ENCODE measurements at regions not wholly inside any gene's neighbourhood (a gene's known extent, or its start where the extent isn't known, plus 50 kb on each side); places are given as distances from the start of the nearest gene placed in this dataset.

DNA sequence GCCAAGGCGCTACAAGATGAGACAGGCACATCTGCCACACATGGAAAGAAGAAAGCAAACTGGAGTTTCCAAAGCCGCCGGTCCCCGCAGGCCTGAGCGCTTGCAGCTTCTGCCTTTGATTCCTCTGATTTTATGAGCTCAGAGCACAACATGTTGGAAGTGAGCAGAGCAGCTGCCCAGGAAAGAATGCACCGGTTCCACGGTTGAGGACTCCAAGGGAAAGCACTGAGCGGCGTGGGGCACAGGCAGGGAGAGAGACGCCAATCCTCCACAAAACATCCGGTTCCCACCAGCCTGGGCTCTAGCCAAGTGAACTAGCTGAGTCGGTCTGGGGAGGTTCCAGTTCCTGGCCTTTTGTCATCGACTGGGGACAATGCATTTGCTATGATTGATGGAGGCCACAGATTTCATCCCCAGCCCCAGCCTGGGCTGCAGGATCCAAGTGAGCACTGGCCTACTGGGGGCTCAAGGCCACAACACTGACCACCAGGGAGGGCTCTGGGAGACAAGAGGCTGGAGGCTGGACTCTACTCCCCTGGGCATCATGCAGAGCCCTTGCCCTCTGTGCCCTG, 253.1 kb upstream of the IRF2BP2 start:
- Mint-ChIP-seq H3K4me1 (ENCODE audit: low read depth) (peaks cover 54% of the 10 kb centered on the region), H3K4me3 (no peak overlapping the region), H3K9me3 (peaks cover 14% of the 10 kb centered on the region), H3K36me3 (ENCODE audit: low read depth) (peaks cover 6% of the 10 kb centered on the region), H3K27ac (peak overlapping the region; percentile 9), H3K27me3 (ENCODE audit: insufficient read depth) (no peaks in the 10 kb centered on the region)
- intact Hi-C loops (cut with micrococcal nuclease), result no loop called here
- no peak for DNase-seq (ENCODE audit: low spot score)

DNA sequence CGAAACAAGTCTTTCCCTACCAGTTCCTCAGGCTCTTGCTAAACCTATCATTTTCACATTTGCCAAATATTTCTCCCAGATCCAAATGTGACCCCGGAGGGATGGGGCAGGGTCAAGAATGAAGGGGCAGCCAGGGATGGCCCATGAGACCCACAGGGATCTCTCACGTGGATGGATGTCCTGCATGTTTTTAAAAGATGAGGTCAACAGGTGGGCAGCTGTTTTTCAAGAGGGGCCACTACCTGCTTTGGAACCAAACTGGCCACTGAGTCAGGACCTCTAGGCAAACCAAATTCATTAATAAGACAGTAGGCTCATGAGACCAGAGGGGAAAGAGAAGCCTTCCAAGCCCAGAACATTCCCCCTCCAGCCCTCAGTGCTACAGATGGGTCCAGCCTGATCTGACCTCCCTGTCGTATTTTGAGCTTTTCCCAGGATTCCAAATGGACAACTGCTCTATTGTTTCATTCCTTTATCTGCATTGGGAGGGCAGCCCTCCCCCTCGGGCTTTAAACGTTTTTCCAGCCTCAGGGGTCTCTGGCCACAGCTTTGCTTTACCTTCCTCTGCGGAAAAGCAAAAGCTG, 252.5 kb upstream of the IRF2BP2 start:
- H3K36me3 Mint-ChIP-seq (ENCODE audit: low read depth), result peaks cover 6% of the 10 kb centered on the region
- peaks cover 52% of the 10 kb centered on the region for H3K4me1 Mint-ChIP-seq (ENCODE audit: low read depth)
- peaks cover 14% of the 10 kb centered on the region for H3K9me3 Mint-ChIP-seq
- intact Hi-C loops (cut with micrococcal nuclease), result no loop called here
- no peak overlapping the region for H3K4me3 Mint-ChIP-seq
- no peaks in the 10 kb centered on the region for H3K27me3 Mint-ChIP-seq (ENCODE audit: insufficient read depth)
- DNase-seq (ENCODE audit: low spot score), result no peak
- no peak overlapping the region for H3K27ac Mint-ChIP-seq

DNA sequence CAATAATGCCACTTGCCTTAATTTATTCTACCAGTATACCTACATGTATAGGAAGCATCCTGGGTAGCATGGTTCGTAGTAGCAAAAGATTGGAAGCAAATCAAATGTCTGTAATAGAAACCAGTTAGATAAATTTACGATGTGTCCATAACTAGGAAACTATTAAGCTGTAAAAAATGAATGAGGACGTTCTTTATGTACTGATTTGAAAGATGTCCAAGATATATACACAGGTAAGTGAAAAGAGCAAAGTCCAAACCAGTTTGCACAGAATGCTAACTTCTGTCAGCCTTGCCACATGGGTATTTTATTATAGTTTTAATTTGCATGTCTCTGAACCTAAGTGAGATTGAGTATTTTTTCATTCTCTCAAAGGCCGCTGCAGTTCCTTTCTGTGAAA, 251.8 kb upstream of the IRF2BP2 start:
- Mint-ChIP-seq H3K27me3 (ENCODE audit: insufficient read depth) (no peaks in the 10 kb centered on the region), H3K27ac (no peak overlapping the region), H3K4me1 (ENCODE audit: low read depth) (peaks cover 47% of the 10 kb centered on the region), H3K36me3 (ENCODE audit: low read depth) (peaks cover 9% of the 10 kb centered on the region), H3K9me3 (peaks cover 14% of the 10 kb centered on the region), H3K4me3 (no peak overlapping the region)
- intact Hi-C loops (cut with micrococcal nuclease), result no loop called here
- DNase-seq (ENCODE audit: low spot score), result no peak

DNA sequence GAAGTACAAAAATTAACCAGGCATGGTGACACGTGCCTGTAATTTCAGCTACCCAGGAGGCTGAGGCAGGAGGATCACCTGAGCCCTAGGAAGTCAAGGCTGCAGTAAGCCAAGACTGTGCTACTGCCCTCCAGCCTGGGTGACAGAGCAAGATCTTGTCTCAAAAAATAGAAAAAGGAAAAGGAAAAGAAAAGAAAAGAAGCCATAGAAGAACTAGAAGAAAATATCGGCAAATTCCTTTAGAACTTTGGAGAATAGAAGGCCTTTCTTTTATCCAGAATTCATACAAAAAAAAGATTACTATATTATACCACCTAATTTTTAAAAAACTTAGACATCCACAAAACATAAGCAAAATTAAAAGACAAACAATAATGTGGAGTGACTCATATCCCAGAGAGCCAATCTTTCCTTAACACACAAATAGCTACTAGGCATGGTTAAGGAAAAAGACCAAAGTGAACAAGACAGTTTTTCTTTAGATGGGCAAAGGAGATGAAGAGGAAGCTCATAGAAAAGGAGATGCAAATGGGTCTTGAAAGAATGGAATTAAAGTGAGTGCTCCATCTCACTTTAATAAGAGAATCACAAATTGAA, 251.1 kb upstream of the IRF2BP2 start:
- H3K27me3 Mint-ChIP-seq (ENCODE audit: insufficient read depth), result no peaks in the 10 kb centered on the region
- H3K36me3 Mint-ChIP-seq (ENCODE audit: low read depth), result peaks cover 10% of the 10 kb centered on the region
- peaks cover 9% of the 10 kb centered on the region for H3K9me3 Mint-ChIP-seq
- no peak for DNase-seq (ENCODE audit: low spot score)
- intact Hi-C loops (cut with micrococcal nuclease), result no loop called here
- H3K27ac Mint-ChIP-seq, result no peak overlapping the region
- H3K4me1 Mint-ChIP-seq (ENCODE audit: low read depth), result peaks cover 41% of the 10 kb centered on the region
- no peak overlapping the region for H3K4me3 Mint-ChIP-seq

DNA sequence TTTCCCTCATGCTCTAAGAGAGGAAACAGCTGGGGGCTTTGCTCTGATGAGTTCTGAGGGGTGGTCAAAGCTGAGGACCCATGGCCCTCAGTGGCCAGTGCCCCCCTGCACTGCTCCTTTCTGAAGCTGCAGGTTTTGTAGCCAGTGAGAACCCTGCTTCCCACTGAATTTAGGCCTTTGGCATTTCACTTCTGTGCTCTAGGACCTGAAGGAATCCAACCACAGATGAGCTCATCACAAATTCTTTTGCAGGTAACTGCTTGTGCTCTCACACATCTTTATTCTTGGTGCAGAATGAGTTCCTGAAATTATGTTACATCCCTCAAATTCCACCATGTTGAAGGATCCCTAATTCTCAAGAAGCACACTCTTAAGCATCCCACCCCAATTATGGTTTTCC, 248.7 kb upstream of the IRF2BP2 start:
- intact Hi-C loops (cut with micrococcal nuclease), result no loop called here
- Mint-ChIP-seq H3K36me3 (ENCODE audit: low read depth) (peaks cover 8% of the 10 kb centered on the region), H3K4me1 (ENCODE audit: low read depth) (peaks cover 41% of the 10 kb centered on the region), H3K27me3 (ENCODE audit: insufficient read depth) (no peaks in the 10 kb centered on the region), H3K9me3 (peaks cover 4% of the 10 kb centered on the region), H3K4me3 (no peak overlapping the region), H3K27ac (no peak overlapping the region)
- DNase-seq (ENCODE audit: low spot score), result no peak

DNA sequence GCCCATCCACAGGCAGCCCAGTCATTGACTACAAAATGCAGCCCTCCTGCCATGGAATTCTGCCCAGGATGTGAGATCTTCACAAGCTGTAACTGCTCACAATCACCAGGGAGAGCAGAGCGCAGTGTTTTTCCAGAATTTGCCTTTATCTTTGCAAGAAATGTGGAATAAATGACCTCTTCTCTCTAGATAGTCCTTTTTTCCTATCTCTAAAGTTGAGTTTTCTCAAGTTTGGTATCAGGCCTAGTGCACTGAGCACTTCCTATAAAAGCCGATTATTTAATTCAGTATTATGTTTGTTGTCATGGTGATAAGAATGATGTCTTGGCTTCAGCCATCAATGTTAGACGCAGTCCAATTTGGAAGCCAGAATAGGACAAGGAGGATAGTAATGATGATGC, 246.9 kb upstream of the IRF2BP2 start:
- Mint-ChIP-seq H3K36me3 (ENCODE audit: low read depth) (peaks cover 8% of the 10 kb centered on the region), H3K9me3 (peaks cover 4% of the 10 kb centered on the region), H3K27ac (no peak overlapping the region), H3K4me3 (no peak overlapping the region), H3K27me3 (ENCODE audit: insufficient read depth) (no peaks in the 10 kb centered on the region), H3K4me1 (ENCODE audit: low read depth) (peaks cover 44% of the 10 kb centered on the region)
- no peak for DNase-seq (ENCODE audit: low spot score)
- intact Hi-C loops (cut with micrococcal nuclease), result no loop called here

DNA sequence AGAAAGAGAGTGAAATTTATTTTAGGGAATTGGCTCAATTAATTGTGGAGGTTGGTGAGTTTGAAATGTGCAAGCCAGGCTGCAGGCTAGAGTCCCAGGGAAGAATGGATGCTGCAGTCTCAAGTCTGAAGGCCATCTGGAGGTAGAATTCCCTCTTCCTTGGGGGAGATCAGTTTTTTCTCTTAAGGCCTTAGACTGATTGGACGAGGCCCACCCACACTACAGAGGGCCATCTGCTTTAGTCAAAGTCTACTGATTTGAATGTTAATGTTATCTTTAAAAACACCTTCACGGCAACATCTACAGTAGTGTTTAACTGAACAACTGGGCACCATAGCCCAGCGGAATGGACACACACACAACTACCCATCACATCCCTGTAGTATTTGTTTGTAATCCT, 245.9 kb upstream of the IRF2BP2 start:
- peaks cover 40% of the 10 kb centered on the region for H3K4me1 Mint-ChIP-seq (ENCODE audit: low read depth)
- no peak for DNase-seq (ENCODE audit: low spot score)
- no peak overlapping the region for H3K27ac Mint-ChIP-seq
- no peaks in the 10 kb centered on the region for H3K27me3 Mint-ChIP-seq (ENCODE audit: insufficient read depth)
- intact Hi-C loops (cut with micrococcal nuclease), result no loop called here
- H3K9me3 Mint-ChIP-seq, result no peaks in the 10 kb centered on the region
- no peak overlapping the region for H3K4me3 Mint-ChIP-seq
- peaks cover 4% of the 10 kb centered on the region for H3K36me3 Mint-ChIP-seq (ENCODE audit: low read depth)

DNA sequence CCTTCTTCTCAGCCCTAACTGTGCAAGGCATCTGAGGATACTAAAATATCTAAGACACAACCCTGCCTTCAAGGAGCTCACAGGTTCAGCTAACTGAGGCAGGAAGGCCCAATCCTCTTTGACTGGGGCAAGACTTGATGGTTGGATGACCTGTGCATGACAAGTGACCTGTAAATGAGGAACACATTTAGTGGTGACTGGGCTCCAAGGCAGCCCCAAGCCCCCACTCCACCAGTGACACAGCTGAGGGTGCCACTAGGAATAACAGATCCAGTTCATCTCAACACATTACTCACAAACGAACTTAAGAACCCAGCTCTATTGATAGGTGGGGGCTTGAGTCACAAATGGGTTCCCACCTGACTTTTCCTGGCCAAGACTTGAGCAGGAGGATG, 244.7 kb upstream of the IRF2BP2 start:
- DNase-seq (ENCODE audit: low spot score), result no peak
- H3K4me3 Mint-ChIP-seq, result no peak overlapping the region
- no peaks in the 10 kb centered on the region for H3K9me3 Mint-ChIP-seq
- H3K27me3 Mint-ChIP-seq (ENCODE audit: insufficient read depth), result no peaks in the 10 kb centered on the region
- no peak overlapping the region for H3K27ac Mint-ChIP-seq
- H3K4me1 Mint-ChIP-seq (ENCODE audit: low read depth), result peaks cover 41% of the 10 kb centered on the region
- H3K36me3 Mint-ChIP-seq (ENCODE audit: low read depth), result peaks cover 4% of the 10 kb centered on the region
- intact Hi-C loops (cut with micrococcal nuclease), result no loop called here

DNA sequence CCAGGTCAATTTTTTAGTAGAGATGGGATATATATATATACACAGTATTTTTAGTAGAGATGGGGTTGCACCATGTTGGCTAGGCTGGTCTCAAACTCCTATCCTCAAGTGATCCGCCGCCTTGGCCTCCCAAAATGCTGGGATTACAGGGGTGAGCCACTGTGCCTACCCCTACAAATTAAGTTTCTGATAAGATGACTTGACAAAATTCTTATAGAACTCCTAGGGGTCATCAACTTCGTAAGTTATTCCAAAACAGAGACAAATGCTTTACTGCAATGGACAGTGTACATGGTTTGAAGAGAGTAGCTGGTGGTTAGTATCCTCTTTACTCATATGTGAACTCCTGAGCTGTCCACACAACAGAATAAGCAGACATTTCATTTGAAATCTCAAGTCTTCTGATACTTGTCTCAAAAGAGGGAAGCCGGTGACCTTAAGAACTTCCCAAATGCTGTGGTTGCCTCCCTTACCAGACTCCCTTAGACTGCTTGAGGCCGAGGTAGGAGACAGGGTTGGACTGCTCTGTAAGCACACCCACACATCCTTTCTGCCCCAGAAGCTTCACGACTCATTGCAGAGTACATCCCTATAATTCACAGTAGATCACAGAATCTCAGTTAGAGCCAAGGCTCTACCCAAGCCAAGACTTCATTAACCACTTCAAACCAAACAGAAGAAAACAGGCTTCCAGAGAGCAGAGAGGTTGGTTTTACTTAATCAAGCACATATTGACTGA, 244.1 kb upstream of the IRF2BP2 start:
- no peaks in the 10 kb centered on the region for H3K9me3 Mint-ChIP-seq
- intact Hi-C loops (cut with micrococcal nuclease), result no loop called here
- H3K36me3 Mint-ChIP-seq (ENCODE audit: low read depth), result peaks cover 4% of the 10 kb centered on the region
- no peak overlapping the region for H3K4me3 Mint-ChIP-seq
- peaks cover 42% of the 10 kb centered on the region for H3K4me1 Mint-ChIP-seq (ENCODE audit: low read depth)
- H3K27ac Mint-ChIP-seq, result peak overlapping the region; percentile 73
- no peak for DNase-seq (ENCODE audit: low spot score)
- no peaks in the 10 kb centered on the region for H3K27me3 Mint-ChIP-seq (ENCODE audit: insufficient read depth)

DNA sequence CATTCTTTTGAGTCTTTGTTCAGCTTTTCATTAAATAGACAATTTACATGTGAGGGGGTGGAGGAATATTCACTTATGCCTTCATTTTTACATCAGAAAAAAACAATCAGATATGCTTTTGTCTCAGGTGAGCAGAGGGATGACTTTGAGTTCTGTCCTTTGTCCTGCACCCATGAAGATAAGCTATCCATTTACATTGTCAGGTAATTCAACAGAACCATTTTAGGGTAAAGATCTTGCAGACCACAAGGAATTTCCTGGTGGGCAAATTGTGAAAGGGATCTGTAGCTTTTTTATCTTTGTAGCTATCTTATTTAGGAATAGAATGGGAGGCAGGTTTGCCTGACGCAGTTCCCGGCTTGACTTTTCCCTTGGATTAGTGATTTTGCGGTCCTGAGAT, 242.7 kb upstream of the IRF2BP2 start:
- no peaks in the 10 kb centered on the region for H3K9me3 Mint-ChIP-seq
- H3K36me3 Mint-ChIP-seq (ENCODE audit: low read depth), result peaks cover 6% of the 10 kb centered on the region
- H3K4me1 Mint-ChIP-seq (ENCODE audit: low read depth), result peaks cover 56% of the 10 kb centered on the region
- peaks cover 2% of the 10 kb centered on the region for H3K27me3 Mint-ChIP-seq (ENCODE audit: insufficient read depth)
- no peak overlapping the region for H3K4me3 Mint-ChIP-seq
- intact Hi-C loops (cut with micrococcal nuclease), result no loop called here
- DNase-seq (ENCODE audit: low spot score), result no peak
- H3K27ac Mint-ChIP-seq, result no peak overlapping the region

DNA sequence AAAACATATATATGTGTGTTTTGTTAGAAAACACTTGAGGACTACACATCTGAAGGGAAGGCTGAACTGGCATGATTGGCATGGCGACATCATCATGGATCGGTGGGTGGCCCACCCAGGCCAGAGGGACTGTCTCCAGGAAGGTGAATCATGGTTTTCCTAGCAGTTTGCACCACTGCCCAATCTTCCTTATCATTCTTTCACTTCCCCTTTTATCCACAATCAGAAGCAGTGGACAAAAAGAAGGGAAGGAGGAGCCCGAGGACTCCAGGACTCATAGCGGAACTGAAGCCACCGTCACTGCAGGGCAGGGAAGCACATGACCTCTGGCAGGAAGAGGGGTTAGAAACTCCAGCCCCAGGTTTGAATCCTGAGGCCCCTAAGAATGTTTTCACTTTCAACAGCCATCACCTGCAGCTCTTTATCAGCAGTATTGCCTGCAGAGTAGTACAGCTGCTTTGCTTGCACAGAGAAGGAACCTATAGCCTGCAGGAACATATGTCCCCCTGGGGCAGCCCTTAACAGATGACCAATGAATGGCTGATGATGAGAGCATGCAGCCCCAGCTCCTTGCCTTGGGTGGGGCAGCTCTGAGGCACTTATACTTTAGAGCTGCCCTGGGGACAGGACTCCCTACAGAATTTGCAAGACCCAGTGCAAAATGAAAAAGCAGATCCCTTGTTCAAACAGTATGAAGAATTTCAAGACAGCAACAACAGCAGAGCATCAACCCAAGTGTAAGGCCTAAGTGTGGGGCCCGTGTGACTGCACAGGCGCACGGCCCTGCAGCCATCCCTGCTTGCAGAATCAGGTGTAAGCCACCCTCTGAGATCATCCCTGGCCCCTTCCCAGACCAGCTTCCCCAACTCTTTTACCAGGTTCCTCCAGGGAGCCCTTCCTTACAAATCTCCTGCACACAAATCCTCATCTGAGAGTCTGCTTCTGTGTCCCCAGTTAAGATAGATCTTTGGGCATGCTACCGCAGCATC, 241.8 kb upstream of the IRF2BP2 start:
- H3K9me3 Mint-ChIP-seq, result no peaks in the 10 kb centered on the region
- intact Hi-C loops (cut with micrococcal nuclease), result no loop called here
- DNase-seq (ENCODE audit: low spot score), result no peak
- peak overlapping the region; percentile 49 for H3K27ac Mint-ChIP-seq
- no peak overlapping the region for H3K4me3 Mint-ChIP-seq
- peaks cover 5% of the 10 kb centered on the region for H3K36me3 Mint-ChIP-seq (ENCODE audit: low read depth)
- peaks cover 3% of the 10 kb centered on the region for H3K27me3 Mint-ChIP-seq (ENCODE audit: insufficient read depth)
- peaks cover 65% of the 10 kb centered on the region for H3K4me1 Mint-ChIP-seq (ENCODE audit: low read depth)

DNA sequence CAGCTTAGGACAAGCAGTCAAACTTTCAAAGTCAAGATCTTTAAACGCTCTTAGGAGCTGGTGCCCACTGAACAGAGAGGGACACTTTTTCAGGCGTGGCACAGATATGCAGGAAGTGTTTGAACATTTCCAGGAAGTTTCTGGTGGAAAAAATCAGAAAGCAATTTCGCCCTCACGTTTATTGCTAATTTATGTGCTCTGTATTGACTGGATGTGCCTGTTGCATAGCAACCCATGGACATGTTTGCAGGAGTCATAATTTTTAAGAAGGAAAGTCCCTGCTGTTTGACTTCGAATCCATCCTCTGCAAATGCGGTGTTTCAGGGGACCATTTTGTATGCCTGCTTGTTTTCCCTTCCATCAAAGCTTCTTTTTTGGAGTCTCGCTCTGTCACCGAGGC, 239.9 kb upstream of the IRF2BP2 start:
- intact Hi-C loops (cut with micrococcal nuclease), result no loop called here
- peaks cover 3% of the 10 kb centered on the region for H3K27me3 Mint-ChIP-seq (ENCODE audit: insufficient read depth)
- DNase-seq (ENCODE audit: low spot score), result no peak

More for the DNA sequence above, 239.9 kb upstream of the IRF2BP2 start:
- Mint-ChIP-seq H3K36me3 (ENCODE audit: low read depth) (peaks cover 8% of the 10 kb centered on the region), H3K9me3 (peaks cover 4% of the 10 kb centered on the region), H3K4me3 (no peak overlapping the region), H3K27ac (peak overlapping the region; percentile 11), H3K4me1 (ENCODE audit: low read depth) (peaks cover 84% of the 10 kb centered on the region)
